ENCODE measurements at regions not wholly inside any gene's neighbourhood (a gene's known extent, or its start where the extent isn't known, plus 50 kb on each side); places are given as distances from the start of the nearest gene placed in this dataset.

DNA sequence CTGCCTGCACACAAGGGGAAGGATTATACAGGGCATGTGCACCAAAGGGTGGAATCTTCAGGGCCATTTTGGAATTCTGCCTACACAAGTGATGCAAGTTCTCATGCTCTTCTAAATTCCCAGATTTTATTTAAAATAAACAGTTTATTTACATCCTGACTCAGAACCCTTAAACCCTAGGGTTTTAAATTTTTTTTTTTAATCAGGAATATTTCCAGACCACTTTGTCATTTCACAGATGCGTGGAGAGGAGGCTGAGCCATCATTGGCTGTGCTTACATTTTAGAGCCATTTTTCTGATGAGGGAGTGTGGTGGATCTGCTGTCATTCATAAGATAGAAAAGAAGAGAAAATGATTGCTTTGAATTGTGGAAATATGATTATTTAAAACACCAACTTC lies 65.2 kb upstream of the MNS1 start:
- H3K27ac ChIP-seq, result no peak overlapping the region
- no peak for ATAC-seq
- no peaks in the 10 kb centered on the region for H3K36me3 ChIP-seq (replicated peaks in 1 of 2; ENCODE audit: insufficient read depth in 1 of 2, low read depth in 2 of 2)
- H3K4me3 ChIP-seq, result no peak overlapping the region
- H3K4me1 ChIP-seq, result no peaks in the 10 kb centered on the region
- no peaks in the 10 kb centered on the region for H3K27me3 ChIP-seq
- WGBS, 2 donors, result 83 to 92% methylated on average over 1 of the region's 1 CpG
- no peak for TF ChIP-seq POLR2A (IDR thresholded peaks at IDR 0.05)
- TF ChIP-seq CTCF (IDR thresholded peaks at IDR 0.05), result no peak
- intact Hi-C loops (cut with DNase I), result no loop called here
- no peaks in the 10 kb centered on the region for H3K9me3 ChIP-seq
- DNase-seq, result no peak

- TF ChIP-seq POLR2A (IDR thresholded peaks at IDR 0.05), result no peak
- no peak for TF ChIP-seq CTCF (IDR thresholded peaks at IDR 0.05)
- intact Hi-C loops (cut with DNase I), result no loop called here
- WGBS, 2 donors, result 59 to 62% methylated on average over 3 of the region's 3 CpGs
- Histone ChIP-seq H3K27ac (no peak overlapping the region), H3K4me1 (no peaks in the 10 kb centered on the region), H3K36me3 (replicated peaks in 1 of 2; ENCODE audit: insufficient read depth in 1 of 2, low read depth in 2 of 2) (no peaks in the 10 kb centered on the region), H3K4me3 (no peak overlapping the region), H3K9me3 (no peaks in the 10 kb centered on the region), H3K27me3 (no peaks in the 10 kb centered on the region)
- no peak for ATAC-seq
- DNase-seq, result no peak
Observed at GRCh38 chr15:56528136-56528535, 63.2 kb upstream of the MNS1 start.

DNA sequence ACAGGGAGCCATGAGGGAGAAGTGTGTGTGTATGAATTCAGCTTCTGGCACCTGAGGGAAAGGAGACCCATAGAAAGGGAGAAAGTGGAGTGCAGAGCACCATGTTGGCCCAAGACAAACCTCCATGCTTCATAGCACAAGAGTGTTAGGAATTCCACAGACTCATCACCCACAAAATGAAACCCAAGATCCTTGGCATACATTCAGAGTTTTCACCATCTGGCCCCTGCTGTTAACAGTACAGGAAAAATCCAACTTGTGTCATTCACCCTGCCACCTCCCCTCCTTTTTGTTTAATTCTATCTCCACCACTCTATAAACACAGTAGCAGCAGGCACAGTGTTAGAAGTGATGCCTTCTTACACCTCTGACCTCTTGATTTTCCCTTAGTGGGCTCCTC lies 60.0 kb upstream of the MNS1 start:
- TF ChIP-seq POLR2A (IDR thresholded peaks at IDR 0.05) (no peak), CTCF (IDR thresholded peaks at IDR 0.05) (no peak)
- no peak overlapping the region for H3K4me3 ChIP-seq
- no peaks in the 10 kb centered on the region for H3K4me1 ChIP-seq
- H3K27ac ChIP-seq, result no peak overlapping the region
- H3K9me3 ChIP-seq, result no peaks in the 10 kb centered on the region
- H3K36me3 ChIP-seq (replicated peaks in 1 of 2; ENCODE audit: insufficient read depth in 1 of 2, low read depth in 2 of 2), result no peaks in the 10 kb centered on the region
- no peak for DNase-seq
- intact Hi-C loops (cut with DNase I), result no loop called here
- no peak for ATAC-seq
- H3K27me3 ChIP-seq, result no peaks in the 10 kb centered on the region

DNA sequence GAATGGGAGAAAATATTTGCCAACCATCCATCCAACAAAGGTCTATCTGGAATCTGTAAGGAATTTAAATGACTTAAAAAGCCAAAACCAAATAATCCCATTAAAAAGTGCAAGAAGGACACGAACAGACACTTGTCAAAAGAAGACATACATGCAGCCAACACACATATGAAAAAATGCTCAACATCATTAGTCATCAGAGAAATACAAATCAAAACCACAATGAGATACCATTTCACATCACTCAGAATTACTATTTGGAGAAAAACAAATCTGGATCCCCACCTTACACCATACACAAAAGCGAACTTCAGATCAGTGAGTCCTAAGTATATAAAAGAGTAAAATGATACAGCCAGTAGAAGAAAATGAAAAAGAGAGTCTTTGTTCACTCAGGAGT lies 58.6 kb upstream of the MNS1 start:
- Histone ChIP-seq H3K4me1 (no peaks in the 10 kb centered on the region), H3K9me3 (no peaks in the 10 kb centered on the region), H3K36me3 (replicated peaks in 1 of 2; ENCODE audit: insufficient read depth in 1 of 2, low read depth in 2 of 2) (no peaks in the 10 kb centered on the region), H3K27me3 (no peaks in the 10 kb centered on the region), H3K4me3 (no peak overlapping the region), H3K27ac (no peak overlapping the region)
- TF ChIP-seq CTCF (IDR thresholded peaks at IDR 0.05), result no peak
- TF ChIP-seq POLR2A (IDR thresholded peaks at IDR 0.05), result no peak
- 48 to 55% methylated on average over 2 of the region's 2 CpGs for WGBS, 2 donors
- no peak for DNase-seq
- no peak for ATAC-seq
- intact Hi-C loops (cut with DNase I), result no loop called here

GRCh38 chr15:56519000-56519399 lies 54.1 kb upstream of the MNS1 start:
- H3K27me3 ChIP-seq, result no peaks in the 10 kb centered on the region

More at GRCh38 chr15:56519000-56519399, 54.1 kb upstream of the MNS1 start:
- Histone ChIP-seq H3K4me3 (no peak overlapping the region), H3K4me1 (no peaks in the 10 kb centered on the region), H3K36me3 (replicated peaks in 1 of 2; ENCODE audit: insufficient read depth in 1 of 2, low read depth in 2 of 2) (no peaks in the 10 kb centered on the region), H3K27ac (no peak overlapping the region), H3K9me3 (peaks cover 0 to 5% (median 0%) of the 10 kb centered on the region in 3 donors)
- no peak for ATAC-seq
- intact Hi-C loops (cut with DNase I), result no loop called here
- DNase-seq, result no peak
- TF ChIP-seq POLR2A (IDR thresholded peaks at IDR 0.05) (no peak), CTCF (IDR thresholded peaks at IDR 0.05) (no peak)

All from body of pancreas (tissue), 4 donors.